ENCODE measurements at regions not wholly inside any gene's neighbourhood (a gene's known extent, or its start where the extent isn't known, plus 50 kb on each side); places are given as distances from the start of the nearest gene placed in this dataset.
A peak's percentile ranks its signal among the peaks of the same experiment; 100 is the strongest.

DNA sequence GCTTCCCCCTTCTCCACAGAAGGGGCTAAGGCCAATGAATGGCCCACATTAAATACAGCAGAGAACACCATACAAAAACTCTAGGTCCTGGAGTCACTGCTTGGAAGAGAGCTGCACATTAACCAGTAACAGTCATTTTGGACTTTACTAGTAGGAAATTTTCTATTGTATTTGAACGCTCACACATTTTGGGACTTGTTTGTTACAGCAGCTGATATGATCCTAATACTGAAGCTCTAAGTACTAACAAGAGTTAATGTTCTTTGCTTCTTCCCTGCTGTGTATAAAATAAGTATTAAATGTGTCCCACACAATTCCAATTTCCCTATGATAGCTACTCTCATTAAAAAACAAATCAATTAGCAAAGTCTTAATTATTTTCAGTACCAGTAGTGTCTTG, 148.3 kb upstream of the IRX3 start:
- WGBS, 2 donors, result 94 to 100% methylated on average over 1 of the region's 1 CpG

DNA sequence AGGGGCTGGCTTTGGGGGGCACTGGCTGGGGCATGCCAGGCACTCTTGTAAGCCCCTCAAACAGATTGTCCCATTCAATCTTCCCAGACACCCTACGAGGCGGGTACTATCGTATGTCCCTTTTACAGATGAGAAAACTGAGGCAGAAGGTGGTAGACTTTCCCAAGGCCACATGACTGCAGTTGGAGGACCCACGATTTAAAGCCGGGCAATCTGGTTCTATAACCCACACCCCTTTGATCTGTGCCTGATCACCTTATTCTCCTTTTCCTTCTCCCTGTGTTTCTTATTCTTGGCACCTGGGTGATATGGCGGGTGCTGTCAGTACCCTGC, 146.3 kb upstream of the IRX3 start:
- TF ChIP-seq, protein P1, sequence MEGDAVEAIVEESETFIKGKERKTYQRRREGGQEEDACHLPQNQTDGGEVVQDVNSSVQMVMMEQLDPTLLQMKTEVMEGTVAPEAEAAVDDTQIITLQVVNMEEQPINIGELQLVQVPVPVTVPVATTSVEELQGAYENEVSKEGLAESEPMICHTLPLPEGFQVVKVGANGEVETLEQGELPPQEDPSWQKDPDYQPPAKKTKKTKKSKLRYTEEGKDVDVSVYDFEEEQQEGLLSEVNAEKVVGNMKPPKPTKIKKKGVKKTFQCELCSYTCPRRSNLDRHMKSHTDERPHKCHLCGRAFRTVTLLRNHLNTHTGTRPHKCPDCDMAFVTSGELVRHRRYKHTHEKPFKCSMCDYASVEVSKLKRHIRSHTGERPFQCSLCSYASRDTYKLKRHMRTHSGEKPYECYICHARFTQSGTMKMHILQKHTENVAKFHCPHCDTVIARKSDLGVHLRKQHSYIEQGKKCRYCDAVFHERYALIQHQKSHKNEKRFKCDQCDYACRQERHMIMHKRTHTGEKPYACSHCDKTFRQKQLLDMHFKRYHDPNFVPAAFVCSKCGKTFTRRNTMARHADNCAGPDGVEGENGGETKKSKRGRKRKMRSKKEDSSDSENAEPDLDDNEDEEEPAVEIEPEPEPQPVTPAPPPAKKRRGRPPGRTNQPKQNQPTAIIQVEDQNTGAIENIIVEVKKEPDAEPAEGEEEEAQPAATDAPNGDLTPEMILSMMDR (IDR thresholded peaks at IDR 0.05; ENCODE audit: control extremely low read depth, extremely low read depth), result no peak
- Histone ChIP-seq H3K4me1 (ENCODE audit: control insufficient read depth in 5 of 5, insufficient read depth in 5 of 5, low read length in 5 of 5) (peaks cover 0 to 12% (median 0%) of the 10 kb centered on the region in 5 donors), H3K27me3 (ENCODE audit: control insufficient read depth in 3 of 3, insufficient read depth in 3 of 3, low read length in 2 of 3) (peaks cover 3 to 29% (median 17%) of the 10 kb centered on the region in 3 donors), H3K4me3 (no peak overlapping the region), H3K9ac (ENCODE audit: insufficient read depth in 1 of 2, low read length in 2 of 2) (no peak overlapping the region), H3K27ac (ENCODE audit: low read depth in 1 of 2, low read length in 1 of 2) (no peak overlapping the region), H3K9me3 (ENCODE audit: control insufficient read depth in 4 of 4, insufficient read depth in 3 of 4, low read length in 3 of 4) (peaks cover 0 to 11% (median 4%) of the 10 kb centered on the region in 4 donors), H3K36me3 (ENCODE audit: control insufficient read depth in 4 of 4, insufficient read depth in 4 of 4, low read length in 4 of 4) (no peaks in the 10 kb centered on the region)
- ATAC-seq (ENCODE audit: insufficient read depth, low FRiP score) (no peak), DNase-seq (no peak)
- 85 to 90% methylated on average over 6 of the region's 6 CpGs for WGBS, 2 donors

More for the DNA sequence above, 148.3 kb upstream of the IRX3 start:
- Histone ChIP-seq H3K27me3 (ENCODE audit: control insufficient read depth in 3 of 3, insufficient read depth in 3 of 3, low read length in 2 of 3) (peaks cover 3 to 32% (median 24%) of the 10 kb centered on the region in 3 donors), H3K27ac (ENCODE audit: low read depth in 1 of 2, low read length in 1 of 2) (no peak overlapping the region), H3K9me3 (ENCODE audit: control insufficient read depth in 4 of 4, insufficient read depth in 3 of 4, low read length in 3 of 4) (peaks cover 0 to 7% (median 3%) of the 10 kb centered on the region in 4 donors), H3K4me1 (ENCODE audit: control insufficient read depth in 5 of 5, insufficient read depth in 5 of 5, low read length in 5 of 5) (peaks cover 0 to 12% (median 0%) of the 10 kb centered on the region in 5 donors), H3K9ac (ENCODE audit: insufficient read depth in 1 of 2, low read length in 2 of 2) (no peak overlapping the region), H3K36me3 (ENCODE audit: control insufficient read depth in 4 of 4, insufficient read depth in 4 of 4, low read length in 4 of 4) (no peaks in the 10 kb centered on the region), H3K4me3 (no peak overlapping the region)
- TF ChIP-seq, protein P1 (IDR thresholded peaks at IDR 0.05; ENCODE audit: control extremely low read depth, extremely low read depth), result no peak
- no peak for DNase-seq
- ATAC-seq (ENCODE audit: insufficient read depth, low FRiP score), result no peak

DNA sequence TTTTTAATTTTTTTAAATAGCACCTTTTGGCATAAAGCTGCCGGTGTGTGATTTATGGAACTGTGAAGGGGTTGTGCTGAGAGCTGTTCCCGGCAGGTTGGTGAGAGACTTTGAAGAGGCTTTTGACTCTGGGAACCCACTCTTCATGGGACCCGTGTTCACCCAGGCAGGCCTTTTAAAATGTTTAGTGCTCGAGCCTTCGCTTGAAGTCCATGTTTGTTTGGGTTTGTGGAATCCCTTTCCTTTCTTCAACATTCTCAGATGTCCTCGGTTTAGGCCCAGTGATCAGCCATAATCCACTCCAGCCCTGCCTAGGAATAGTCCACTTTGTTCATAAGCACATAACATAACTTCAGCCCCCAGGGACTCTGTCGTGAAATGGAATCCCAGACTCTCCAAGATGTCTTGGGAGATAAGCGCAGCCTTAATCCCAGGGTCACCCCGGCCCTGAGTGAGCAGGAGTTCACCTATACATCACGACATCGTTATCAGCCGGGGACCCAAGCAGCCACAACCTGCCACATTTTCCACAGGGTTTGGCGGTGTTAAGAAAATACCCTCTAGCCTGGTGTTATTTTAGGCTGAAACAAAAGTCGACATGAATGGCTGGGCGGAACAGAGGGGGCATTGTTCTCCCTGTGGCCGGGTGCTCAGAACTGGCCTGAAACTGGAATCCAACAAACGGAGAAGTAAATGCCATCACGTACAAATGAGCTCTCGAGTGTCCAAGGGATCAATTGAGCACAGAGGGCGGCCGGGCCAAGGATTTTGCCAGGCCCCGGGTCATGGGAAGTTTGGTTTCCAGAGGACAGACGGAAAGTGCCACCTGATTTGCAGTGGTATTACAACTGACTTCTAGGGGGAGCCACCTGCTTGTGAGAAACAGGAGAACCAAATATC, 145.7 kb upstream of the IRX3 start:
- H3K4me1 ChIP-seq (ENCODE audit: control insufficient read depth in 5 of 5, insufficient read depth in 5 of 5, low read length in 5 of 5), result peaks cover 0 to 12% (median 0%) of the 10 kb centered on the region in 5 donors
- H3K27ac ChIP-seq (ENCODE audit: low read depth in 1 of 2, low read length in 1 of 2), result peak overlapping the region in 1 of 2 donors; percentile 57
- DNase-seq (peak; percentile 31 to 63 (median 63)), ATAC-seq (ENCODE audit: insufficient read depth, low FRiP score) (no peak)
- TF ChIP-seq, protein P1 (IDR thresholded peaks at IDR 0.05; ENCODE audit: control extremely low read depth, extremely low read depth), result no peak
- H3K27me3 ChIP-seq (ENCODE audit: control insufficient read depth in 3 of 3, insufficient read depth in 3 of 3, low read length in 2 of 3), result peaks cover 3 to 29% (median 17%) of the 10 kb centered on the region in 3 donors
- H3K4me3 ChIP-seq, result no peak overlapping the region
- no peaks in the 10 kb centered on the region for H3K36me3 ChIP-seq (ENCODE audit: control insufficient read depth in 4 of 4, insufficient read depth in 4 of 4, low read length in 4 of 4)
- H3K9ac ChIP-seq (ENCODE audit: insufficient read depth in 1 of 2, low read length in 2 of 2), result no peak overlapping the region
- 48 to 58% methylated on average over 23 of the region's 23 CpGs for WGBS, 2 donors
- H3K9me3 ChIP-seq (ENCODE audit: control insufficient read depth in 4 of 4, insufficient read depth in 3 of 4, low read length in 3 of 4), result peaks cover 0 to 11% (median 4%) of the 10 kb centered on the region in 4 donors
